Heart right ventricle (tissue), 16 donors: ENCODE measurements at regions not wholly inside any gene's neighbourhood (a gene's known extent, or its start where the extent isn't known, plus 50 kb on each side); places are given as distances from the start of the nearest gene placed in this dataset.

ENCODE experiments used
- ATAC-seq, 8 donors: fragments of 200-7000 bp; cut with Tn5 transposase; one replicate each; pipeline ENCODE4 v1.9.1; 2020; ENCODE audit warnings: mild to moderate bottlenecking in 8 of 8, moderate library complexity in 8 of 8, moderate number of reproducible peaks in 1 of 8
- DNase-seq, 2 donors: peaks; one replicate each; pipeline ENCODE4 v3.0.0-alpha.2; 2020
- H3K27ac ChIP-seq, 10 donors: fragments of 200-600 bp; sonication (generic) in 2 of 10; one replicate each; pipeline versions ENCODE4 v1.5.0 to v1.8.0; 2020 to 2022; ENCODE audit warnings: mild to moderate bottlenecking in 3 of 10
- H3K27me3 ChIP-seq, 7 donors: fragments of 200-600 bp; one replicate each; pipeline ENCODE4 v1.8.0; 2021 to 2022; ENCODE audit warnings: mild to moderate bottlenecking in 2 of 7
- H3K36me3 ChIP-seq, 9 donors: fragments of 200-600 bp; sonication (generic) in 1 of 9; one replicate each; pipeline versions ENCODE4 v1.5.0 to v1.8.0; 2020 to 2022; ENCODE audit warnings: mild to moderate bottlenecking in 2 of 9
- H3K4me1 ChIP-seq, 9 donors: fragments of 200-600 bp; sonication (generic) in 1 of 9; one replicate each; pipeline versions ENCODE4 v1.5.0 to v1.8.0; 2020 to 2022; ENCODE audit warnings: mild to moderate bottlenecking in 4 of 9
- H3K4me3 ChIP-seq, 10 donors: fragments of 200-600 bp; sonication (generic) in 2 of 10; one replicate each; pipeline versions ENCODE4 v1.5.0 to v1.8.0; 2020 to 2022; ENCODE audit warnings: mild to moderate bottlenecking in 7 of 10, moderate library complexity in 2 of 10
- H3K9me3 ChIP-seq, 11 donors: fragments of 200-600 bp in 10 of 11; sonication (generic) in 2 of 11; one replicate each; pipeline versions ENCODE4 v1.5.0 to v1.8.0; 2013 to 2022; ENCODE audit warnings: mild to moderate bottlenecking in 2 of 11, control low read depth in 1 of 11, moderate library complexity in 1 of 11
- CTCF ChIP-seq, 9 donors: fragments of 200-600 bp; sonication (generic) in 2 of 9; IDR thresholded peaks; one replicate each; pipeline versions ENCODE4 v1.5.0 to v1.8.0; 2021 to 2022; ENCODE audit warnings: antibody characterized with exemption in 9 of 9, mild to moderate bottlenecking in 5 of 9, moderate library complexity in 1 of 9
- WGBS, 2 donors: extraction: QIAGEN DNeasy Blood & Tissue Kit; methylation state at CpG; one replicate each; pipeline ENCODE4 v1.1.7; 2013; ENCODE audit warnings: inconsistent platforms in 1 of 2; 5-methylcytosine and 5-hydroxymethylcytosine counted together
- intact Hi-C, 10 donors: fragments of 100-400 bp; cut with DNase I; formaldehyde crosslinking; loops; one replicate each; pipeline versions ENCODE4 v1.11.1 to v1.14.2; 2022
- donor health status: Arrhythmogenic right ventricular cardiomyopathy.
- donor health status: ischemic (EF 13 %, LVEDD 7.1; RV severe dilation, severe dysfunction).
- donor health status: healthy with polysubstance abuse.
- donor health status: DM: no; HTN: yes; CAD: no.
- donor health status: DM: no; HTN: no; CAD: no.
- donor health status: ischemic (EF 25% LVEDD 6.9; RV normal size, moderate dysfunction).
- donor health status: ischemic (EF 25% LVEDD 5.7; RV mildly dilated, moderate dysfunction).
- donor health status: healthy.
- donor health status: DM: yes; HTN: yes; CAD: no.
- donor health status: Ischemic cardiomyopathy.
- donor health status: ischemic (EF 35%, LVEDD 5.7; RV mildly dilated, moderate dysfunction).
- donor health status: nonischemic (EF 11% LVEDD 7.7; RV severe dilation, severe dysfunction).
- donor health status: DM: yes; HTN: yes; CAD: no.
- donor health status: PGD.
- donor health status: ischemic (EF 29% LVEDD 5.4; RV normal size, mild dysfunction).
- donor health status: nonischemic (EF 23%, LVEDD 6.1; RV moderate dilation, normal function).

GRCh38 chr14:58769011-58769643 is 131.4 kb downstream of the DACT1 start:
- no peaks in the 10 kb centered on the region for H3K9me3 ChIP-seq

DNA sequence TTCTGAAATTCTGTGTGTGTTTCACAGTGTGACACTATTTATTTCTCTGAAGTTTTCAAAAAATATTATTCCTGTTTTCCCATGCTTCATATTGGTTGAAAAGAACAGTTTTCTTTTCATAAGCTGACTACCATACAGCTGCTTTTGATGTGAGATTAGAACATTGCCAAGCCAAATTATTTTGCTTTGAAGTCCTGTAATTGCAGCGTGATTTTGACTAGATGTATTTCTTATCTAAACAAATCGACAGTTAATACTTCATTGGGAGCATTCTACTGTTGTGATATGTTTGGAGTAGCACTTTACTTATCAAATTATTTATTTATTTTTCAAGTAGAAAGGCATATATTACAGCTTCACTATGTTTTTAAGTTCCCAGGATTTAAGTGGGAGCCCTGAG is 132.0 kb downstream of the DACT1 start:
- TF ChIP-seq CTCF (IDR thresholded peaks at IDR 0.05): no peak
- 59 to 64% methylated on average over 2 of the region's 2 CpGs for WGBS, 2 donors
- peaks cover 0 to 14% (median 0%) of the 10 kb centered on the region in 9 donors for H3K4me1 ChIP-seq
- no peaks in the 10 kb centered on the region for H3K9me3 ChIP-seq
- no peak overlapping the region for H3K4me3 ChIP-seq
- intact Hi-C loops: no loop called here
- DNase-seq (no peak), ATAC-seq (no peak)
- H3K27ac ChIP-seq: no peak overlapping the region
- H3K27me3 ChIP-seq: no peaks in the 10 kb centered on the region
- H3K36me3 ChIP-seq: no peaks in the 10 kb centered on the region

More at GRCh38 chr14:58769011-58769643, 131.4 kb downstream of the DACT1 start:
- no peak for DNase-seq
- Histone ChIP-seq H3K27ac (no peak overlapping the region), H3K27me3 (no peaks in the 10 kb centered on the region), H3K36me3 (no peaks in the 10 kb centered on the region), H3K4me3 (no peak overlapping the region), H3K4me1 (peaks cover 0 to 14% (median 0%) of the 10 kb centered on the region in 9 donors)
- ATAC-seq: no peak
- WGBS, 2 donors: 84 to 86% methylated on average over 5 of the region's 5 CpGs
- intact Hi-C loops: no loop called here
- no peak for TF ChIP-seq CTCF (IDR thresholded peaks at IDR 0.05)

DNA sequence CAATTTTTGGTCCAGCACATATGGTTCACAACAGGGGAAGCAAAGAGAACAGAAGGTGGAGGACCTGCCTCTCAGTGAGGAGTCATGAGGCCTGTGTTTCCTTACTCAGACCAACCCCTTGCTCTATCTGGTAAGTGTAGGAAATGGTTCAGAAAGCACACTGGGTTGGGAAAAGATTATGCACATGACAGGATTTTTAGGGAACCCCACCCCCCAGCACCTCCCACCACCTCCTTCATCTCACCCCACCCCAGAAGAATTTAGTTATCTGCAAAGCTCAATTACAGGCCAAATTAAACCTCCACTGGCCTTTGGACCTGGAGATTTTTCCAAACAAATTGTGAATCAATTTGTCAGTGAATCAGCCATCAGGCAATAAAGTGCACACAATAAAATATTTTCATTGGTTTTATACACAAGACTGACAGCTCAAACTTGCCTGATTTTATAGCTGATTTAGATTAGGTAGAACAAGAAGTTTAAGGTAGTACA is 132.8 kb downstream of the DACT1 start:
- intact Hi-C loops: no loop called here
- Histone ChIP-seq H3K4me3 (no peak overlapping the region), H3K27me3 (no peaks in the 10 kb centered on the region), H3K27ac (no peak overlapping the region), H3K9me3 (no peaks in the 10 kb centered on the region), H3K4me1 (peaks cover 0 to 8% (median 0%) of the 10 kb centered on the region in 9 donors), H3K36me3 (no peaks in the 10 kb centered on the region)
- TF ChIP-seq CTCF (IDR thresholded peaks at IDR 0.05): no peak
- ATAC-seq: no peak
- DNase-seq: no peak

DNA sequence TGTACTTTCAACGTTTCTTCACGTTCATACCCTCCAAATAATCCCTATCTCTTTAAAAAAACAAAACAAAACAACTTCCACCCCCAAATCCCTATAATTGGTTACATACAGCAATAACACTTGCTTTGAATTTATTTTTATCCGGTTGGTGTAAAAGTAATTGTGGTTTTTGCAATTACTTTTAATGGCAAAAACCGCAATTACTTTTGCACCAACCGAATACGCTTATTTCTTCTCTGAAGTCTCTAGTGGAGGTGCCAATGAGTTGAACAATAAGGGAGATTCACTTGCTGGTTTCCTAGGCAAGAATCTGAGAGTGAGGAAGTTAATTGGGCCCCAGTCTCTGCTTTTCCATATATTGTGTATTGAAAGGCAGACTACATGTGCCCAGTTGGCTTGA is 133.3 kb downstream of the DACT1 start:
- no peaks in the 10 kb centered on the region for H3K9me3 ChIP-seq
- intact Hi-C loops: no loop called here
- H3K27me3 ChIP-seq: no peaks in the 10 kb centered on the region
- no peak for DNase-seq
- H3K4me1 ChIP-seq: peaks cover 0 to 3% (median 0%) of the 10 kb centered on the region in 9 donors
- no peak overlapping the region for H3K4me3 ChIP-seq
- H3K27ac ChIP-seq: no peak overlapping the region
- no peaks in the 10 kb centered on the region for H3K36me3 ChIP-seq
- ATAC-seq: no peak
- TF ChIP-seq CTCF (IDR thresholded peaks at IDR 0.05): no peak
- WGBS, 2 donors: 97% methylated on average over 6 of the region's 6 CpGs
